OCI-LY3 (cell line): ENCODE measurements at regions not wholly inside any gene's neighbourhood (a gene's known extent, or its start where the extent isn't known, plus 50 kb on each side); places are given as distances from the start of the nearest gene placed in this dataset.

Experiments used
- CTCF ChIP-seq: fragments of 200-600, 300-600 bp; sonication (generic); IDR thresholded peaks from 2 replicates; pipeline ENCODE4 v1.5.1; 2014; ENCODE audit warnings: antibody characterized with exemption, low read length, low read depth
- EZH2phosphoT487 ChIP-seq: fragments of 200-600 bp; shearing (Covaris generic); IDR thresholded peaks from 2 replicates; pipeline ENCODE4 v1.6.1; 2018; ENCODE audit warnings: antibody characterized with exemption, mixed run types, low read depth

- TF ChIP-seq CTCF: no peak
- TF ChIP-seq EZH2phosphoT487: no peak
Measured at GRCh38 chr15:35624881-35625280, 78.9 kb upstream of the DPH6 start.
